MG63 (cell line): ENCODE measurements at regions not wholly inside any gene's neighbourhood (a gene's known extent, or its start where the extent isn't known, plus 50 kb on each side); places are given as distances from the start of the nearest gene placed in this dataset.
A peak's percentile ranks its signal among the peaks of the same experiment; 100 is the strongest.

ENCODE experiments used
- DNase-seq: peaks from one replicate; pipeline ENCODE4 v3.0.0-alpha.2; 2020
- H3K27me3 ChIP-seq: fragments of 250-450 bp; sonication (Bioruptor Pico); 2 replicates; pipeline ENCODE4 v1.5.1; 2020; ENCODE audit warnings: mild to moderate bottlenecking, moderate library complexity
- H3K36me3 ChIP-seq: fragments of 250-450 bp; sonication (Bioruptor Pico); 2 replicates; pipeline ENCODE4 v1.5.1; 2020; ENCODE audit warnings: mild to moderate bottlenecking, moderate library complexity
- H3K4me3 ChIP-seq: fragments of 250-450 bp; sonication (Bioruptor Pico); 2 replicates; pipeline ENCODE4 v1.5.1; 2020; ENCODE audit warnings: mild to moderate bottlenecking, moderate library complexity
- H3K9me3 ChIP-seq: fragments of 250-450 bp; sonication (Bioruptor Pico); 2 replicates; pipeline ENCODE4 v1.5.1; 2020; ENCODE audit warnings: mild to moderate bottlenecking, moderate library complexity

DNA sequence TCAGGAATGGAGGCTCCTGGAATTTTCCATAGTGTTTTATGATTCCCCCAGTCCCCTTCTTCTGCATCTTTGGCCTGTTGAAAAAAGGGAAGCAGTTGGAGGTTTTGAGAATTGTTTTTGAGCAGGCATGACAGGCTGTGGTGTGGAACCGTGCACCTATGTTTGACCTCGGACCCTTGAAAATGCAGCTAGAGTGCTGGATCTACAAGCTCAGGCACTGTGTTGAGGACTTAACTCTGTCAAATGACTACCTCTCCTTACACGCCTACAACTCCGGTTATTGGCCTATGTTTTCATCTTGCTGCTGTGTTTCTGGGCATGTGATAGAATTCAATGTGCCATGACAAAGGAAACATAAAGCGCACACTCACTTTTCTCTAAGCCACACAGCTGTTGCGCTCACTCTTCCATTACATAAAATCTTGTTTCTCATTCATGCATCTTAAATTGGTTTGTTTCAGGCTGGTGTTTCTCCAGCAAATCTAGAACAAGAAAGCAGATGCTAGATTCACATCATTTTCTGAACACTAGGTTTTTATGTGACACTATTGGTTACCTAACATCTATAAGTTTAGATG is 616.6 kb downstream of the FGF9 start:
- Histone ChIP-seq H3K4me3 (no peak overlapping the region), H3K36me3 (no peaks in the 10 kb centered on the region)
- no peak for DNase-seq

DNA sequence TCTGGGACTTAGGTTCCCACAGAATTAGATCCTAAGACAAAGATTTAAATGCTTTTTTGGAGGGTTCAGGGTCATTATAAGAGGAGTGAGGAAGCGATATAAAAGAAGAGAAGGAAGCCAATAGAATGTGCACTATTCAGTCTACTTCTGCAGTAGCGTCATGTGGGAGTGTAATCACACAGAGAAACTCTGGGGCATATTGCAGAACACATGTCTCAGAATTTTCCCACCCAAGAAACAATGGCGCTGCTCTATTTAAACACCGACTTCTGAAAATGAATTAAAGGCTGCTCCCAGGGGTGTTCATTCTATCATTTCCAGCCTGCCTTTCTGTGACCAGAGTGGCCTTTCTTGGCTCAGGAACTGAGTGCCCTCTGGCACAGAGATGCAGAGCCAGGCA is 617.6 kb downstream of the FGF9 start:
- no peaks in the 10 kb centered on the region for H3K27me3 ChIP-seq
- H3K36me3 ChIP-seq = no peaks in the 10 kb centered on the region
- no peaks in the 10 kb centered on the region for H3K9me3 ChIP-seq
- DNase-seq = no peak
- no peak overlapping the region for H3K4me3 ChIP-seq

More for the DNA sequence above, 616.6 kb downstream of the FGF9 start:
- Histone ChIP-seq H3K9me3 (no peaks in the 10 kb centered on the region), H3K27me3 (no peaks in the 10 kb centered on the region)

DNA sequence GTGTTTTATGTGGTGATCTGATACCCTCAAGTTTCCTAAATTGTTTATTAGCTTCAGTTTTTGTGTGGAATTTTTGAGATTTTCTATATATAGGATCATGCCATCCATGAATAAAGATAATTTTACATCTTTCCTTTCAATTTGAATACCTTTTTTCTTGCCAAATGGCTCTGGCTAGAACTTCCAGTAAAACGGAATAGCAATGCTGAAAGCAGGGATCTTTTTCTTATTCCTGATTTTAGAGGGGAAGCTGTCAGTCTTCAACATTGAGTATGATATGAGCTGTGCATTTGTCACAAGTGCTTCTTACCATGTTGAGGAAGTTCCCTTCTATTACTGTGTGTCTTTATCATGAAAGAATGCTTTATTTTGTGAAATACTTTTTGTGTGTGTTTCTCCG is 618.8 kb downstream of the FGF9 start:
- no peak overlapping the region for H3K4me3 ChIP-seq
- H3K9me3 ChIP-seq = no peaks in the 10 kb centered on the region
- H3K36me3 ChIP-seq = no peaks in the 10 kb centered on the region
- no peak for DNase-seq
- no peaks in the 10 kb centered on the region for H3K27me3 ChIP-seq

DNA sequence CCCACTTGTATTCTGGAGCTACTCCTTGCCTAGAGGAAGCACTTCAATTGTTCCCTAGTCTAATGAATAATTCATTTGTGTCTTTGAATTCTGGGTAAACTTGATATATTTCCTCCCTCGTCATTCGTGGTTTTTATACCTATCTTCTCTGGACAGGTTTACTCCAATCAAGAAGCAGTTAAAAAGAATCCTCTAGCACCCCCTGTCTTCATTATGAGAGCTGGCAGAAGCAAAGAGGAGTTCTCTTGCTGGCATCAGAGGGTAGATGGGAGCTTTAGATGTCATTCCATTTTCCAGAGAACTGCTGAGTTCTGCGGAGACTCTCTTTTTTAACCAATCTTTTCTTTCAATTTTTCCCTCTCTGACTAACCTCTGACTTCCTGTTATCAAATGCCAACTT is 627.7 kb downstream of the FGF9 start:
- no peaks in the 10 kb centered on the region for H3K36me3 ChIP-seq
- no peaks in the 10 kb centered on the region for H3K27me3 ChIP-seq
- peaks cover 14% of the 10 kb centered on the region; the same call in 1 of the 2 replicates for H3K9me3 ChIP-seq
- no peak overlapping the region for H3K4me3 ChIP-seq
- no peak for DNase-seq

DNA sequence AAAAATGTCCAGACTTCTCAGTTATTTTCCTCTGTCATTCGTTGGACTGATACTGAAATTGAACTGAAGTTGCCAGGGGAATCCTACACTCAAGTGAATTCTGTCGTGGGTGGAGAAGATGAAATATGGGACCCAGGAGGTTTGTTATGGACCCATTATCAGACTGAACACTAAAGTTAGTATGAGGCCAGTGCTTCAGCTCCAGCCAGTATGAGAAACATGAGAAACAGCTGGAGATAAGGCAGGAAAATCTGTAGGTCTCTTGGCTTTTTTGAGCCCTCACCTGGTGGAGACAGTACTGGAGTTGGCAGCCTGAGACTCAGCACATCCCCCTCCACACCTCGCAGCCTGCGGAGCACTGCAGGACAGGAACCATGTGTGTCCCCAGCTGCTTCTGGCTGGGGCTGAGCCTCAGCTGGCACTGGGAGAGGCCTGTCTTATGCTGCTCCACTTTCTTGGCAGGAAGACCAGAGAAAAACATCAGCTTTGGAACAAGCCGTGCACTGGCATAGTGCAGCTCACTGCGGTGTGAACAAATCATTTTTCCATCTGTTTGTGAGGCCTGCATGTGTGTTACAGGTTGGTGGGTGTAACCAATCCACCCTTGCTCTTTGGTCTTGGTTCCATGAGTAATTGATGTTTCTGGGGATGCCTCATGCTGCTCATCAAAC is 641.0 kb downstream of the FGF9 start:
- H3K4me3 ChIP-seq = no peak overlapping the region
- no peaks in the 10 kb centered on the region for H3K27me3 ChIP-seq
- peak; percentile 49 for DNase-seq
- H3K9me3 ChIP-seq = no peaks in the 10 kb centered on the region
- H3K36me3 ChIP-seq = no peaks in the 10 kb centered on the region

DNA sequence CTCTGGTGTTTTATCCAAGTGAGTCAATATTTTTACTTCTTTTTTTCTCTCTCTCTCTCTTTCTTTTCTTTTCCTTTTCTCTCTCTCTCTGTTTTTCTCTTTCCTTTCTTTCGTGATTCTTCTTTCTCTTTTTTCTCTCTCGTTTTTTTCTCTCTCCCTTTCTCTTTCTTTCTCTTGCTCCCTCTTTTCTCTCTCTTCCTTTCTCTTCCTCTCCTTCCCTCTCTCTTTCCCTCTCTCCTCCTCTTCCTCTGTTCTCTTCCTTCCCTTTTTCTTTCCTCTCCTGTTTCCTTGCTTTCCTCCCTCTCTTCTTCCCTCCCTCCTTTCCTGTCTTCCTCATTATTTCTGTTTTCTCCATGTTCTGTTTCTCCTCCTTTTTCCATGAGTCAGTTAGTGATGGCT is 641.5 kb downstream of the FGF9 start:
- Histone ChIP-seq H3K4me3 (no peak overlapping the region), H3K36me3 (no peaks in the 10 kb centered on the region), H3K9me3 (no peaks in the 10 kb centered on the region), H3K27me3 (no peaks in the 10 kb centered on the region)
- no peak for DNase-seq

DNA sequence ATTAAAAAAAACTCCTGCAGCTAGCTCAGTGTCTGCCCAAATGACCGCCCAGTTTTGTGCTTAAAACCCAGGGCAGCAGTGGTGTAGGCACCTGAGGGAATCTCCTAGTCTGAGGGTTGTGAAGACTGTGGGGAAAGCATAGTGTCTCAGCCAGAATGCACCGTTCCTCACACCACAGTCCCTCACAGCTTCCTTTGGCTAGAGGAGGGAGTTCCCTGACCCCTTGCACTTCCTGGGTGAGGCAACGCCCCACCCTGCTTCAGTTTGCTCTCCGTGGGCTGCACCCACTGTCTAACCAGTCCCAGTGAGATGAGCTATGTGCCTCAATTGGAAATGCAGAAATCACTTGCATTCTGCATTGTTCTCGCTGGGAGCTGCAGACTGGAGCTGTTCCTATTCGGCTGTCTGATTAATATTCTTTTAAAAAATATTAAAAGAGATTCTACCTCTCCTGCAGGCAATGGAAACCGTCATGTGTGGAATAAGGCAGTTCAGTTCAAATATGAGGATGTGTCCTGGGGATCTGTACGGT is 645.7 kb downstream of the FGF9 start:
- DNase-seq = no peak
- no peaks in the 10 kb centered on the region for H3K9me3 ChIP-seq
- no peaks in the 10 kb centered on the region for H3K36me3 ChIP-seq
- H3K27me3 ChIP-seq = no peaks in the 10 kb centered on the region
- H3K4me3 ChIP-seq = no peak overlapping the region

DNA sequence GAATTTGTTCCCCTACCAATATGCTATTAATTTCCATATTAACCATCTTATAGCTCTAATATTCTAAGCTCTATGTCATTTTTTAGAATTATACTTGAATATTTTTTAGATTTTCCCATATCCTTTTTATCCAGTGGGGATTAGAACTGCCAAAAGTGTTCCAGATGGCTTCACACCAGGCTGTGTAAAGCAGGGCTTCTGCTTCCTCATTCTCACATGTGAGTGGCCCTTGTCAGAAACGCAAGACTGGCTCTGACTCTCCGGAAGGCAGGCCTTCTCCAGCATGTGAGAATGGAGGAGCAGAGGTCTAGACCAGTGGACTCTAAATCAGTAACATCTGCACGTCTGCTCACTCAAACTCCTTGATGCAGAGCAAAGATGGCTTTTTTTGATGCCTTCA is 650.1 kb downstream of the FGF9 start:
- DNase-seq = no peak
- Histone ChIP-seq H3K27me3 (no peaks in the 10 kb centered on the region), H3K9me3 (no peaks in the 10 kb centered on the region), H3K4me3 (no peak overlapping the region), H3K36me3 (no peaks in the 10 kb centered on the region)

DNA sequence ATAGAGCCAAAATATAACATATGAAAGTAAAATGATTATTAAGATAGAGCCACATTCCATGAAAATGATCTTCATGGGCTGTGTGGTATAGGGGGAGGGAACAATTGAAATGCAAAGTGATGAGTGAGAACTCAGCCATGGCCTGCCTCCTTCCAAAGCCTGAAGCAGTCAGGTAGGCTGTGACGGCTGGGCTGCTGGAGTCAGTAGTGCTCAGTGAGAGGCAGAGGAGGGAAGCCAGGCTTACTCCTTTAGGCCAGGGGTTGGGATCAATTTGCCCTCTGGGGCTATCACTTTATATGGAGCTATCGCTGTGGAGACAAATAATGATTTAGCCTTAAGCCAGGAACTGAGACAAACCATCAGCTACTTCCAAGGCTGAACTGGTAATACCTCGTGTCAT is 654.9 kb downstream of the FGF9 start:
- Histone ChIP-seq H3K27me3 (no peaks in the 10 kb centered on the region), H3K4me3 (no peak overlapping the region), H3K36me3 (no peaks in the 10 kb centered on the region), H3K9me3 (no peaks in the 10 kb centered on the region)
- DNase-seq = no peak

DNA sequence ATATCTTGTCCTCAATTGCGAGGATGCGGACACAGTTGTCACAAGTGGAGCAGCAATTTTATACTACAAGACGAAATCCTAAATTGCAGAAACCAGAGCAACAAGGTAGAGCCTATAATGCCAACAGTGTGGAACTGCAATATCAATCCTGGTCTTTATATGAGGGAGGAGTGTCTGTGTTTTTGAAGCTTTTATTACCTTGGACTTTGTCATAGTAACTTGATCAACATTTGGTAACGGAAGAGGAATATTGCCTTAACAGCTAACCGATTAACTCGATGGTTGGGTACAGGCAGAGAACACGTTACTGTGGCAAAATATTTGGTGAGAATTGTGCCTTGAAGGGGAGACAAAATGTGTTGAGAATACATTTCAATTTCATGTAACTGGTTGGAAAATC is 661.5 kb downstream of the FGF9 start:
- no peaks in the 10 kb centered on the region for H3K27me3 ChIP-seq
- H3K36me3 ChIP-seq = no peaks in the 10 kb centered on the region
- H3K4me3 ChIP-seq = no peak overlapping the region

DNA sequence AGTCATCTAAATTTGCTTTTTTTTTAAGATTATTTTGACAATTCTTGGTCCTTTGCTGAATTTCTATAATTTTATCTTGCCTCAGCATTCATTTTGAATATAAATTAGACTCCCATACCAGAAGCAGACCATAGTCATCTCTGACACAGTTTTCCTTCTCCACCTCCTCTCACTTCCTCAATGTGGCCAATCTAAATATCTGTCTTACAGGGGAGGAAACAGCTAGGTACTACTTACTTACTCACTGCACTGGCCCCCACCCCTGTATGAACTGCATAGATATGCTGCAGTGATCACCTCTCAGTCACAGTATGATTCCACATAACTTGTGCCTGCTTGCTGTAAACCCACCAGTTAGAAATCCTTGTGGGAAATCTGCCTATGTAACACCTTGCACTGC is 665.6 kb downstream of the FGF9 start:
- DNase-seq = no peak
- Histone ChIP-seq H3K27me3 (no peaks in the 10 kb centered on the region), H3K4me3 (no peak overlapping the region), H3K36me3 (no peaks in the 10 kb centered on the region), H3K9me3 (no peaks in the 10 kb centered on the region)

More for the DNA sequence above, 661.5 kb downstream of the FGF9 start:
- no peaks in the 10 kb centered on the region for H3K9me3 ChIP-seq
- no peak for DNase-seq

DNA sequence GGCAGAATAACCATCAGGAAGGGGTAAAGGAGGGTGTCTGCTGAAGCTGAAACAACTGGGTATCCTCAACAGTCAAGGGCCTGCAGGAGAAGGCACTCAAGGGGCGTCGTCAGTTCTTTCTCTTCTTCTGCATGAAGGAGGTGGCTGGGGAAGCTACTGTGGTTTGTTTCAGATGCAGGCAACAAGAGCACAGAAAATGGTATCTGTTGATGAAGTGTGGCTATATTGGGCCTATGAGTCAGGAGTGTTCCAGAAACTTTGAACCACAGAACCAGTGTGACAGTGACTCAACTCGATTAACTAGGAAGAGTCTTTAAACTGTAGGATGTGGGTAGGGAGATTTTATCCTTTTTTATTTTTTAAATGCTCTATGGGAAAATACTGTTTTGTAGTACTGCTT is 686.3 kb downstream of the FGF9 start:
- Histone ChIP-seq H3K36me3 (no peaks in the 10 kb centered on the region), H3K4me3 (no peak overlapping the region), H3K9me3 (no peaks in the 10 kb centered on the region; the same call in 1 of the 2 replicates), H3K27me3 (no peaks in the 10 kb centered on the region)
- no peak for DNase-seq

DNA sequence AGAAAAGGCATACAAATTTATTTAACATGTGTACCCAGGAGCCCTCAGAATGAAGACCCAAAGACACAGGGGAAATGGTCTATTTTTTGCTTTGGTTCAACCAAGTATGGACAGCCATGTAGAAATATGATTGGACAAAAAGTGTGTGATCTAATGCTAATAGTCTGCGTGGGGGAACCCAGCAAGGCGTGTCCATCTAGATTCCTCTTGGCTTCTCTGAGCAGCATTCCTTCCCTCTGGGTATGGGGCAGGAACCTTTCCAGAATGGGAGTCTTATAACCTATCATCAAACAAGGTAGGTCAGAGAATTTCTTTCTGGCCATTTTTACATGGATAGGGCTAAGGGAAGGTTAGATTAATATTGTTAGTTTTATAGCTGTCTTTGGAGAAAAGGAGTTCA is 698.2 kb downstream of the FGF9 start:
- Histone ChIP-seq H3K27me3 (no peaks in the 10 kb centered on the region), H3K36me3 (no peaks in the 10 kb centered on the region), H3K9me3 (peaks cover 7% of the 10 kb centered on the region), H3K4me3 (no peak overlapping the region)
- DNase-seq = no peak

DNA sequence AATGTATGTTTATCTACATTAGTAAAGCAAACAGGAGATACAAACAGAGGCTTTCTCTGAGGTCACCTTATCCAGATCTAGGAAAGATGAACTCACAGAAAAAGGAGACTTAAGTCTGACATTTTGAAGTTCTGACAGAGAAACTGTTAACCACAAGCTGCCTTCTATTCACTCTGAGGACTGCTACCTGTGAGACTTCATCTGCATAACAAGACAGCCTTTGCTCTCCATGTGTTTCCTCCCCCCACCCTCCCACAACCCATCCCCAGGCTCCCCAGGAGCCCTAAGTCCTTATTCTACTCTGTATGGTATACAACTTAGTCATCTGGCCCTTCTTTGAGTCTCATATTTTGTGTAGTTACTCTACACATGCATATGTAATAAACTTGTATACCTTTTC is 699.0 kb downstream of the FGF9 start:
- Histone ChIP-seq H3K36me3 (no peaks in the 10 kb centered on the region), H3K27me3 (no peaks in the 10 kb centered on the region), H3K9me3 (peaks cover 7% of the 10 kb centered on the region), H3K4me3 (no peak overlapping the region)
- no peak for DNase-seq

DNA sequence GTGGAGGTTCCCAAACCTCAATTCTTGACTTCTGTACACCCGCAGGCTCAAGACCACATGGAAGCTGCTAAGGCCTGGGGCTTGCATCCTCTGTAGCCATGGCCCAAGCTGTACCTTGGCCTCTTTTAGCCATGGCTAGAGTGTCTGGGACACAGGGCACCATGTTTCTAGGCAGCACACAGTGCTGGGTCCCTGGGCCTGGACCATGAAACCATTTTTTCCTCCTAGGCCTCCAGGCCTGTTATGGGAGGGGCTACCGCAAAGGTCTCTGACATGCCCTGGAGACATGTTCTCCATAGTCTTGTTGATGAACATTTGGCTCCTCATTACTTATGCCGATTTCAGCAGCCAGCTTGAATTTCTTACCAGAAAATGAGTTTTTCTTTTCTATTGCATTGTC is 701.4 kb downstream of the FGF9 start:
- Histone ChIP-seq H3K27me3 (no peaks in the 10 kb centered on the region), H3K36me3 (no peaks in the 10 kb centered on the region), H3K9me3 (peaks cover 7% of the 10 kb centered on the region), H3K4me3 (no peak overlapping the region)
- no peak for DNase-seq

DNA sequence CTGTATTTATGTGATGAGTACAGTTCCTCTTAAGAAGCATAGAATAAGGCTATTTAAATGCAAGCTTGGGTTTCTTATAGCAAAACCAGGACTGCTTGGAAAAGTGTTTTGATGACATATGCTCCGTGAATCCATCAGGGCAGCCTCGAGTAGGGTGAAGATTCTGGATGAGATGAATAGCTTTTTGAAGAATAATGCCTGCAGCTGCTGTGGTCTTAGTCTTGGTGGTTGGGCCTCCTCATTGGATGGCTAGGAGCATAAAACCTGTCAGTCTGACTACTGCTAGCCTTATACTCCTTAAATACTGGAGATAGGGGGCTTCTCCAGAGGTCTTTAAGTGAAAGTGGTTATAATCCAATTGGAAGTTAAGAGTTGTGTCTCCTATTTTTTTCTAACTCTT is 704.3 kb downstream of the FGF9 start:
- H3K9me3 ChIP-seq = peaks cover 7% of the 10 kb centered on the region
- no peaks in the 10 kb centered on the region for H3K27me3 ChIP-seq
- no peak for DNase-seq
- no peak overlapping the region for H3K4me3 ChIP-seq
- no peaks in the 10 kb centered on the region for H3K36me3 ChIP-seq

DNA sequence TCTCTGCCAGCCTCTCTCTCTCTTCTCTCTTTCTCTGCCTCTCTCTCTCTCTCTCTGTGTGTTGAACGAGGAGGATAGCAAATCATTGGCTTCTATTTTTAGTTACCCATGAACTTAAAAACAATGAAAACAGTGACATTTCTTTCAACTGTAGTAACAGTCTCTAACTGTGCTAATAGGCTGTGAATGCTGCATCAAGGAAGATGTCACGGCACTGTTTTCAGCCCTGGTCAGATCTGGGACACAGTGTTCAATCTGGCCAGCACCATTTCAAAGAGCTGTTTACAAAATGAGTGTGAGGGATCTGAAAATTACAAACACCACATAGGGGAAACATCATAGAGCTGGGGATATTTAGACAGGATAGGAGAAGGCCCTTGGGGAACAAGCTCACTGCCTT is 717.0 kb downstream of the FGF9 start:
- no peaks in the 10 kb centered on the region for H3K27me3 ChIP-seq
- no peaks in the 10 kb centered on the region for H3K9me3 ChIP-seq
- H3K36me3 ChIP-seq = no peaks in the 10 kb centered on the region
- H3K4me3 ChIP-seq = no peak overlapping the region
- no peak for DNase-seq

DNA sequence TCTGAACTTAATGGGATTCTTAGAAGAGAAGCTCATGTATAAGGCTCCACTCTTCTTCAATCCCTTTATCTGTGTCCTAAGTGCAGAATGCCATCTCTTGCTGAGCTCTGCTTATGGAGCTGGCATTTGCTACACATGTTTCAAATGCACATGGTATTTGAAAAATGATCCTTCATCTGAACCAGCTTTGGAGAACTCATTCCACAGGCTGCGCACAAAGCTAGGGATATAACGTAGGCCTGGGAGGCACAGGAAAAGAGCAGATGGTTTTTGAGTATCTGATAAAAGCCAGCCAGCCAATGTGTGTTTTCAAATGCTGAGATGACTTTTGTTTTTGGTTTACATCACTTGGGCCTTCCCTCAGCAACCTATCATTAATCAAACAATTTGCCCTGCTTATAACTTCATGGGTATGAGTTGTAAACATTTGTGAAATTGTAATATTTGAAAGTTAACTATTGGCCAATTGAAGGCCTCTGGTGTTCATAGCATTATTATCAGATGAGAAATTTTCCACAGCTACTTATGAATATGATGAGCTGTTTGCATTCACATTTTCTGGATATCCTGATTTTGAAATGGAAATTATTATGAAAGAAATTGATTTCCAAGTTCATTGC is 729.0 kb downstream of the FGF9 start:
- Histone ChIP-seq H3K27me3 (no peaks in the 10 kb centered on the region), H3K4me3 (no peak overlapping the region), H3K9me3 (no peaks in the 10 kb centered on the region), H3K36me3 (no peaks in the 10 kb centered on the region)
- DNase-seq = no peak
